IMR-90 (cell line): ENCODE measurements at regions not wholly inside any gene's neighbourhood (a gene's known extent, or its start where the extent isn't known, plus 50 kb on each side); places are given as distances from the start of the nearest gene placed in this dataset.
A peak's percentile ranks its signal among the peaks of the same experiment; 100 is the strongest.

Experiments used
- ATAC-seq: fragments of 200-7000 bp; cut with Tn5 transposase; 2 replicates; pipeline ENCODE4 v1.9.1; 2020; ENCODE audit warnings: low read depth, mild to moderate bottlenecking, moderate library complexity
- BruUV-seq: library from RNA; stranded (reverse); fragments of 400-500 nt; replicated peaks from 2 replicates; lab custom pipeline; 2021; lab: Mats Ljungman, UMichigan
- CTCF ChIA-PET: fragments of 300-600 bp; formaldehyde crosslinking; extraction: SDS; loops from one replicate; lab custom pipeline; 2021; ENCODE audit warnings: antibody characterized with exemption; lab: Yijun Ruan, JAX
- POLR2A ChIA-PET: fragments of 300-600 bp; sonication (Branson Sonifier 250); formaldehyde crosslinking; loops from one replicate; lab custom pipeline; 2022; ENCODE audit warnings: antibody characterized with exemption; ENCODE audit not compliant: unreplicated experiment; lab: Charles Lee
- DNase-seq: peaks from one replicate; pipeline ENCODE4 v3.0.0; 2013
- H2AFZ ChIP-seq: replicated peaks from 2 replicates; pipeline ENCODE3; 2013; ENCODE audit warnings: low read length, mild to moderate bottlenecking; ENCODE audit not compliant: poor library complexity
- H2AK5ac ChIP-seq: 2 replicates; pipeline ENCODE4 v1.6.1; 2013; ENCODE audit warnings: low read depth, low read length, inconsistent platforms
- H2AK9ac ChIP-seq: replicated peaks from 2 replicates; pipeline ENCODE3; 2013; ENCODE audit warnings: mild to moderate bottlenecking, low read depth, low read length, moderate library complexity; ENCODE audit not compliant: poor library complexity
- H2BK120ac ChIP-seq: 2 replicates; pipeline ENCODE4 v1.6.1; 2013; ENCODE audit warnings: low read depth, low read length, inconsistent platforms
- H2BK15ac ChIP-seq: 3 replicates; pipeline ENCODE4 v1.6.1; 2013; ENCODE audit warnings: low read depth, low read length, inconsistent platforms
- H2BK20ac ChIP-seq: 2 replicates; pipeline ENCODE4 v1.6.1; 2013; ENCODE audit warnings: low read depth, mild to moderate bottlenecking, inconsistent platforms, low read length, moderate library complexity
- H2BK5ac ChIP-seq: 2 replicates; pipeline ENCODE4 v1.6.1; 2013; ENCODE audit warnings: mild to moderate bottlenecking, low read depth, low read length, inconsistent platforms; ENCODE audit not compliant: poor library complexity, severe bottlenecking
- H3K14ac ChIP-seq: replicated peaks from 2 replicates; pipeline ENCODE4 v1.6.1; 2013; ENCODE audit warnings: low read depth, low read length, inconsistent platforms
- H3K18ac ChIP-seq: 2 replicates; pipeline ENCODE4 v1.6.1; 2013; ENCODE audit warnings: low read depth, low read length, control low read depth
- H3K23ac ChIP-seq: 2 replicates; pipeline ENCODE4 v1.6.1; 2013; ENCODE audit warnings: low read depth, low read length, inconsistent platforms
- H3K27ac ChIP-seq: 2 replicates; pipeline ENCODE4 v1.5.1; 2013; ENCODE audit warnings: mild to moderate bottlenecking, control low read depth, low read length; ENCODE audit not compliant: insufficient read depth
- H3K27me3 ChIP-seq: 2 replicates; pipeline ENCODE4 v1.6.1; 2013; ENCODE audit warnings: low read length; ENCODE audit not compliant: control insufficient read depth, insufficient read depth
- H3K36me3 ChIP-seq: 2 replicates; pipeline ENCODE4 v1.6.1; 2013; ENCODE audit warnings: low read length, mixed read lengths; ENCODE audit not compliant: control insufficient read depth, insufficient read depth
- H3K4ac ChIP-seq: 2 replicates; pipeline ENCODE4 v1.6.1; 2013; ENCODE audit warnings: low read depth, low read length, inconsistent platforms
- H3K4me1 ChIP-seq: 2 replicates; pipeline ENCODE4 v1.6.1; 2013; ENCODE audit warnings: low read length, mixed read lengths; ENCODE audit not compliant: control insufficient read depth, insufficient read depth
- H3K4me2 ChIP-seq: 2 replicates; pipeline ENCODE4 v1.6.1; 2013; ENCODE audit warnings: low read depth, mild to moderate bottlenecking, control low read depth, low read length, moderate library complexity
- H3K4me3 ChIP-seq: 2 replicates; pipeline ENCODE4 v1.5.1; 2013; ENCODE audit warnings: low read depth, mild to moderate bottlenecking, control low read depth, low read length, moderate library complexity; ENCODE audit not compliant: insufficient read depth
- H3K56ac ChIP-seq: 2 replicates; pipeline ENCODE4 v1.6.1; 2013; ENCODE audit warnings: low read length, inconsistent platforms; ENCODE audit not compliant: insufficient read depth; ENCODE audit errors: extremely low read depth
- H3K79me1 ChIP-seq, 2 experiments: 2 replicates each; pipeline ENCODE4 v1.6.1; 2013; ENCODE audit warnings: low read length in 2 of 2, inconsistent platforms in 1 of 2, low read depth in 1 of 2
- H3K9ac ChIP-seq: 2 replicates; pipeline ENCODE4 v1.6.1; 2013; ENCODE audit warnings: low read depth, low read length, control low read depth
- H3K9me1 ChIP-seq: 2 replicates; pipeline ENCODE4 v1.6.1; 2013; ENCODE audit warnings: low read length, inconsistent platforms; ENCODE audit not compliant: insufficient read depth
- H3K9me3 ChIP-seq: 2 replicates; pipeline ENCODE4 v1.6.1; 2013; ENCODE audit warnings: low read length; ENCODE audit not compliant: control insufficient read depth, insufficient read depth
- H4K20me1 ChIP-seq: 2 replicates; pipeline ENCODE4 v1.6.1; 2013; ENCODE audit warnings: low read length, inconsistent platforms; ENCODE audit not compliant: insufficient read depth
- H4K5ac ChIP-seq: 2 replicates; pipeline ENCODE4 v1.6.1; 2013; ENCODE audit warnings: mild to moderate bottlenecking, low read depth, low read length, control low read depth
- H4K8ac ChIP-seq, 2 experiments: 2 replicates each; pipeline ENCODE4 v1.6.1; 2013; ENCODE audit warnings: low read depth in 2 of 2, low read length in 2 of 2, control low read depth in 1 of 2, inconsistent platforms in 1 of 2
- H4K91ac ChIP-seq: 2 replicates; pipeline ENCODE4 v1.6.1; 2013; ENCODE audit warnings: low read depth, low read length, inconsistent platforms; ENCODE audit not compliant: insufficient read depth
- BHLHE40 ChIP-seq: fragments of 150-350 bp; IDR thresholded peaks from 2 replicates; pipeline ENCODE4 v1.6.1; 2016; ENCODE audit warnings: mild to moderate bottlenecking, low read depth, low read length
- CEBPB ChIP-seq: IDR thresholded peaks from 2 replicates; pipeline ENCODE4 v1.6.1; 2012; ENCODE audit warnings: low read depth, low read length, improper control_type of control experiment
- CHD1 ChIP-seq: IDR thresholded peaks from 2 replicates; pipeline ENCODE4 v1.6.1; 2012; ENCODE audit warnings: low read depth, low read length, improper control_type of control experiment
- CTCF ChIP-seq: conservative IDR thresholded peaks from 2 replicates; pipeline ENCODE4 v1.5.1; 2012; ENCODE audit warnings: mild to moderate bottlenecking, low read depth, low read length, improper control_type of control experiment
- ELK1 ChIP-seq: fragments of 150-350 bp; IDR thresholded peaks from 2 replicates; pipeline ENCODE4 v1.6.1; 2016; ENCODE audit warnings: low read depth, mild to moderate bottlenecking, low read length, moderate library complexity, borderline replicate concordance
- FOS ChIP-seq: fragments of 150-350 bp; IDR thresholded peaks from 2 replicates; pipeline ENCODE4 v1.6.1; 2016; ENCODE audit warnings: low read depth, low read length
- MAFK ChIP-seq: IDR thresholded peaks from 2 replicates; pipeline ENCODE4 v1.6.1; 2012; ENCODE audit warnings: low read depth, low read length, improper control_type of control experiment
- MAZ ChIP-seq: IDR thresholded peaks from 2 replicates; pipeline ENCODE4 v1.6.1; 2012; ENCODE audit warnings: low read depth, mild to moderate bottlenecking, low read length, improper control_type of control experiment, moderate library complexity, borderline replicate concordance
- MXI1 ChIP-seq: IDR thresholded peaks from 2 replicates; pipeline ENCODE4 v1.6.1; 2012; ENCODE audit warnings: low read depth, mild to moderate bottlenecking, low read length, moderate library complexity, borderline replicate concordance
- NFE2L2 ChIP-seq: fragments of 150-350 bp; IDR thresholded peaks from 2 replicates; pipeline ENCODE4 v1.6.1; 2016; ENCODE audit warnings: low read depth, mild to moderate bottlenecking, low read length
- POLR2A ChIP-seq: IDR thresholded peaks from 2 replicates; pipeline ENCODE4 v1.6.1; 2012; ENCODE audit warnings: mild to moderate bottlenecking, low read depth, low read length
- RAD21 ChIP-seq: IDR thresholded peaks from 2 replicates; pipeline ENCODE4 v1.6.1; 2012; ENCODE audit warnings: low read length, improper control_type of control experiment
- RCOR1 ChIP-seq: IDR thresholded peaks from 2 replicates; pipeline ENCODE4 v1.6.1; 2012; ENCODE audit warnings: mild to moderate bottlenecking, low read length, improper control_type of control experiment; ENCODE audit not compliant: insufficient replicate concordance
- RFX5 ChIP-seq: IDR thresholded peaks from 2 replicates; pipeline ENCODE4 v1.8.0; 2012; ENCODE audit warnings: low read depth, mild to moderate bottlenecking, low read length, moderate library complexity
- SMC3 ChIP-seq: fragments of 150-350 bp; IDR thresholded peaks from 2 replicates; pipeline ENCODE4 v1.6.1; 2016; ENCODE audit warnings: low read depth, mild to moderate bottlenecking, antibody characterized with exemption, low read length, moderate library complexity
- USF2 ChIP-seq: fragments of 150-350 bp; IDR thresholded peaks from 2 replicates; pipeline ENCODE4 v1.6.1; 2017; ENCODE audit warnings: mild to moderate bottlenecking, antibody characterized with exemption, low read length, low read depth
- WGBS, 2 experiments: methylation state at CpG; one replicate each; pipeline versions ENCODE4 v1.1.5 to v1.1.7; 2013; ENCODE audit warnings: missing lambda C conversion rate in 2 of 2; ENCODE audit not compliant: insufficient read length in 1 of 2; ENCODE audit errors: extremely low coverage in 2 of 2; 5-methylcytosine and 5-hydroxymethylcytosine counted together
- dilution Hi-C: fragments of 300-500 bp; cut with HindIII; formaldehyde crosslinking; loops from one replicate; pipeline ENCODE4 v1.14.3; 2018; ENCODE audit warnings: low sequenced_read_pairs; ENCODE audit not compliant: unreplicated experiment
- in situ Hi-C: fragments of 300-500 bp; cut with MboI; formaldehyde crosslinking; loops from 3 replicates; pipeline ENCODE4 v1.14.3; 2019; ENCODE audit warnings: low sequenced_read_pairs, inconsistent platforms, mixed read lengths
- intact Hi-C: fragments of 100-400 bp; cut with micrococcal nuclease; formaldehyde crosslinking; loops from 2 replicates; pipeline ENCODE4 v1.10.0; 2022

- WGBS, 2 experiments = no CpG with 5 or more reads among the region's 3 CpGs
- Histone ChIP-seq H3K4ac (0 out of 2 replicates have a peak overlapping the region, but pooled peaks have one; percentile 27), H3K4me2 (no peak overlapping the region), H3K36me3 (no peaks in the 10 kb centered on the region), H3K23ac (peak overlapping the region; percentile 71; the same call in 1 of the 2 replicates), H3K9ac (no peak overlapping the region), H3K79me1 (peaks cover 19 to 32% of the 10 kb centered on the region in 2 experiments), H3K27me3 (no peaks in the 10 kb centered on the region), H4K8ac (peak overlapping the region in 1 of 2 experiments; percentile 67; a peak in 2 of 4 replicates), H3K27ac (no peak overlapping the region), H3K18ac (no peak overlapping the region), H3K4me3 (no peak overlapping the region), H2AK9ac (no peak overlapping the region), H2BK15ac (no peak overlapping the region), H2BK5ac (no peak overlapping the region), H3K9me1 (peaks cover 10% of the 10 kb centered on the region), H4K20me1 (0 out of 2 replicates have a peak, but pooled peaks cover 11% of the 10 kb centered on the region), H2AK5ac (0 out of 2 replicates have a peak overlapping the region, but pooled peaks have one; percentile 3), H3K14ac (peak overlapping the region; percentile 39; the same call in 1 of the 2 replicates), H3K4me1 (peaks cover 11% of the 10 kb centered on the region), H4K91ac (0 out of 2 replicates have a peak overlapping the region, but pooled peaks have one; percentile 27), H3K9me3 (no peaks in the 10 kb centered on the region), H2AFZ (peak overlapping the region; percentile 55), H3K56ac (no peak overlapping the region), H2BK20ac (no peak overlapping the region), H2BK120ac (no peak overlapping the region), H4K5ac (no peak overlapping the region)
- no TSS peak for BruUV-seq
- ChIA-PET CTCF (no interaction called here), POLR2A (no interaction called here)
- dilution Hi-C loops = no loop called here
- in situ Hi-C loops = no loop called here
- intact Hi-C loops = no loop called here
- DNase-seq = peak; percentile 59
- TF ChIP-seq NFE2L2 (no peak), MXI1 (no peak), USF2 (no peak), POLR2A (no peak), MAZ (no peak), RFX5 (no peak), RAD21 (no peak), ELK1 (no peak), CHD1 (no peak), BHLHE40 (no peak), CTCF (no peak), MAFK (no peak), RCOR1 (no peak), FOS (no peak), SMC3 (no peak), CEBPB (no peak)
- peak; percentile 35; the same call in 1 of the 2 replicates for ATAC-seq
These were observed 252.4 kb upstream of the C2CD4B start for GRCh38 chr15:62417439-62417838.
